Stimulated activated CD4-positive, alpha-beta T cell treated with anti-CD3 and anti-CD28 coated beads, Interleukin-1b, Interleukin-23, amount 100 ng/mL, for 48 hours (primary cell): ENCODE measurements at regions not wholly inside any gene's neighbourhood (a gene's known extent, or its start where the extent isn't known, plus 50 kb on each side); places are given as distances from the start of the nearest gene placed in this dataset.

Experiments
- DNase-seq: peaks from one replicate; pipeline ENCODE4 v3.0.0-alpha.2; 2020

- no peak for DNase-seq
Measured at GRCh38 chr18:51658436-51658835, 461.0 kb upstream of the MEX3C start.

DNA sequence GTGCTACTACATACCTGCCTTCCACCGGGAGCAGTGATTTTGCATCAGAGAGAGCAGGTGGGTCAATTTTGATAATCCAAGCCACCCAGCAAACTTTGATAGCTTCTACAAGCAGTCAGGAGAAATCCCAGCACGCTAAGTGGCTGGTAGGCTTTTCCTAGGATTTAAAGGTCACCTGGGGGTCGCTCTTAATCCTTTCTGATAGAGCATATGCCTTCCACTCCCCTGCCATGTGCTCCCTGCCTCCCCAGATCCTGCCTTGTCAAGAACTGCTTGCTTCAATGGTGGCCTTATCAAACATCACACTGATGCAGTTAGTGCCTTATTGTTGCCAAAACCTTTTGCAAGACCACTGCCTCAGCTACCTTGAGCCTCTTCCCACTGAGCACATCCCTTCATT is 462.3 kb upstream of the MEX3C start:
- no peak for DNase-seq

DNA sequence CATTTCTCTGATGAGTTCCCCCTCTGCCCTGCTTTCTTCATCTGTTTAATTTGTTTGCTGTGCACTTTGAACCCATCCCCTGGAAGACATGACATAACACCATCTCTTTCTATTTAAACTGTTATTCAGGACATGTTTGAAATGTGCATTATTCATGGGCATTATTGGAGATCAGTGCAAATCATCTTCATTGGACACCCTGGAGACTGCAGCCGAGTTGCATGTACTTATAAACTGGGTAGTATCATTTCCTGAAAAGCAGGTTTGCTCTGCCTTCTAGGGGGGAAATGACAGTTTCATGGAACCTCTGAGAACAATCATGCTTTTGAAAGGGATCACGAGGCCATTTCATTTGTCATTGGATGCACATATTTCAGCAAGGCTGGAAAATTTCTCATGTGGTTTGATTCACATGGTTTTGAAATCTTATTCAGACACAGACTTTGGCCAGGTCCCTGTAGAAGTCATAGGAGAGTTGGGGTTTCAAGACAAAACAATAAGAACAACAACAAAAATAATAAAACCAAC is 462.8 kb upstream of the MEX3C start:
- DNase-seq: no peak

- DNase-seq: no peak
Measured at GRCh38 chr18:51664236-51664635, 466.8 kb upstream of the MEX3C start.

DNA sequence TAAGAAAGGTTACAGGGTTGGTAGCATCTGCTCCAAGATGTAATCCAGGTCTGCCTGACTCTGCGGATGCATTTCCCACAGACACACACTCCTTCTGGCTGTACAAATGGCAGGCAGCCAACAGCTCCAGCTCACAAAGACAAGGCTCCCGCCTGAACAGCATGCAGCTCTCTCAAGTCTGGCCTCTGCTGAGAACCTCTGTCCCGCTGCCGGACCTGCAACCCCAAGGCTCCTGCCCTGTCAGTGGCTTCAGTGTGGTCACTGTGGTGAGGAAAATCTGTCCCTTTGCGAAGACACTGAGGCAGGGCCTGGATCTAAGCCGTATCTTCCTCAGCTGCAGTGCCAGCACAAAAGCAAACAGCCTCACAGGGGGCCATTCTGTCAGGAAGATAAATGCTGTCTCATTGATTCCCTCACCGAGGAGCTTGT is 469.3 kb upstream of the MEX3C start:
- DNase-seq: no peak

- peak; percentile 52 for DNase-seq
Measured at GRCh38 chr18:51668101-51668500, 470.6 kb upstream of the MEX3C start.

DNA sequence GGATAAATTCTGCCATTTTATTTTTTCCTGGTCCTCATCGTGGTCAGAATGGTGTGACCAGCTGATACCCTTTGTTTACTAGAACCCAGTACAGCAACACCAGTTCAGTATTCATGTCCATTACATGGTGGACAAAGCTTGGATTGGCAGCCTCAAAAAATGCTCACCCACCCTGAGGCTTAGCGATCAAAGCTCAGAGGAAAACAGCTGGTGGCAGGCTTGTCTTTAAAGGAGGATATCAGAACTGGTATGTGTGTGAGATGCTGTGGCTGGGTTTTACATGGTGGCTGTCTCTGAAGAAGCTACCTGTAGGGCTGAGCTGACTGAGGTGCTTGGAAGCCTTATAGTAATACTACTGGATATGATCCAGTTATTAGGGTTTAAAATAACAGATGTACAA is 471.1 kb upstream of the MEX3C start:
- DNase-seq: no peak

DNA sequence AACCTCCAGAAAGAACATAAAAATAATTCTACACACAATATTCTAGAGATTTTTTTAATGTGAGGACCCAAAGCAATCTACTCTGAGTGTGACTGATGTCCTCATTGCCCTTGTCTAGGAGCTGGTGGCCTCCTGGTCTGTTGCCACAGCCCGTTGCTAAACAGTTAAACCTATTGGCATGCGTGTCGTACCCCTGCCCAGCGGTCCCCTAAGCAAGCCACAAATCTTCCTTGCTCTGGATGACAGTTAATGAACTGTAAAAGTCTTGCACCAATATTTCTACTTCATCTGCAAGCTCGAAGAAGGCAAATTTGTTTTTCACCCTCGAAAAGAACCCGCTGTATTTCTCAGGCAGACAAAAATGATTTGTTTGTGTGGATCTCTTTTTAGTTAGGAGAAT is 489.1 kb upstream of the MEX3C start:
- DNase-seq: no peak

GRCh38 chr18:51687845-51688585 is 490.5 kb upstream of the MEX3C start:
- DNase-seq: no peak

- no peak for DNase-seq
Measured at GRCh38 chr18:51692612-51693011, 495.1 kb upstream of the MEX3C start.

DNA sequence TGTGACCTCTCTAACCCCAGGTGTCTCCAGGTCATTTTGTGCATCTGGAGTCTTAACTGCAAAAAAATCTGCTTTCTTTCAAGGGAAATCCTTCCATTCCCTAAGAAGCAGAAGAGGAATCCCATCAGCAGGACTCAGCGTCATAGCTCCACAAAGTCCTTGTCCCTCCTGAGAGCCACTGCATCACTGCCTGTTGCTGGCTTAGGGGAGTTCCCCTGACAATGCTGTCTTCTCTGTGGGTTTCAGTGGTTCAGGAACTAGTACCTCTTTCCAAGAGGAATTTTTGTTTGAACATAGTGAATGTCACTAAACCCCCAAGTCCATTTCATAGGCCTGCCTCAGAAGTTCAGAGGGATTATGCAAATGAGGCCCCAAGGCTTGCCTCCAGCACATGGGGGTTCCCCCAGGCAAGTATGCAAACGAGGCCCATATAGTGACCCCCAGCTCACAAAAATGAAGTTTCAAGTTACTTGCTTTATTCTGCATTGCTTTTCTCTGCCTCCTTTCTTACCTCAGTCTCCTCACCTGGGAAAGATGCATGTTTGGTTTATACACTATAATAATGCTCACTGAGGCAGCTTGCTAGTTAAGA is 513.9 kb upstream of the MEX3C start:
- DNase-seq: no peak

GRCh38 chr18:51712821-51713220 is 515.3 kb upstream of the MEX3C start:
- DNase-seq: no peak

DNA sequence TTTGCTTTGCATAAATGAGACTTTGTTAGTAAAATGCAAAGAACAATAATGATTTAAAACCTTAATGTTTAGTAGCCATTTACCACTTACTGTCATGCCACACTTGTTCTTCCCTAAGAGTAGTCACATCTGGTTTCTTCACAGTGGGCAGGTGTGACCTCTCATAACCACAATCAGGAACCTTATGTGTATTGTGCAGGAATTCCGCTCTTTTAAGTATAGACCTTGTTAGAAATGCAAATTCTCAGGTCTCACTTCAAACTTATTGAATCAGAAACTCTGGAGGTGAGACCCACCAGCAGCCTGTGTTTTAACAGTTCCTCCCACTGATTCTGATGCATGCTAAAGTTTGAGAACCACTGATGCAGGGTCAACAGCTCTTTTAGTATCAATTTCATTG is 518.8 kb upstream of the MEX3C start:
- no peak for DNase-seq

- no peak for DNase-seq
Measured at GRCh38 chr18:51721388-51721787, 523.9 kb upstream of the MEX3C start.

DNA sequence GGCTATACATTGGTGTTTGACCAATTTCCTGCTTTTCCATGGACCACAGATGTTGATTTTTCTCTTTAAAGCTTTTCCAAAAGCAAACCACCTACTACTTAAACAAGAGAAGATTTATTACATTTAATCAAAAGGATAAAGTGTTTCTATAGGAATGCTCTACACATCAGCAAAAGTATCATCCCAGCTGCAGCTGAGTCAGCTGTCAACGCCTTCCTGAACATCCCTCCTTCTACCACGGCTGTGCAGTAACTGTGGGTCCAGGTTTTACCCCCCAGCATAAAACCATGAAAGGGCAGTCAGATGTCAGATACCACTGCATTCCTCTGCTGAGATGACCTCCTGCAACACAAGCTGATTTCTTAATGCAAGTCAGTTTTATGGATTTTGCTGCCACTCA is 524.5 kb upstream of the MEX3C start:
- no peak for DNase-seq

DNA sequence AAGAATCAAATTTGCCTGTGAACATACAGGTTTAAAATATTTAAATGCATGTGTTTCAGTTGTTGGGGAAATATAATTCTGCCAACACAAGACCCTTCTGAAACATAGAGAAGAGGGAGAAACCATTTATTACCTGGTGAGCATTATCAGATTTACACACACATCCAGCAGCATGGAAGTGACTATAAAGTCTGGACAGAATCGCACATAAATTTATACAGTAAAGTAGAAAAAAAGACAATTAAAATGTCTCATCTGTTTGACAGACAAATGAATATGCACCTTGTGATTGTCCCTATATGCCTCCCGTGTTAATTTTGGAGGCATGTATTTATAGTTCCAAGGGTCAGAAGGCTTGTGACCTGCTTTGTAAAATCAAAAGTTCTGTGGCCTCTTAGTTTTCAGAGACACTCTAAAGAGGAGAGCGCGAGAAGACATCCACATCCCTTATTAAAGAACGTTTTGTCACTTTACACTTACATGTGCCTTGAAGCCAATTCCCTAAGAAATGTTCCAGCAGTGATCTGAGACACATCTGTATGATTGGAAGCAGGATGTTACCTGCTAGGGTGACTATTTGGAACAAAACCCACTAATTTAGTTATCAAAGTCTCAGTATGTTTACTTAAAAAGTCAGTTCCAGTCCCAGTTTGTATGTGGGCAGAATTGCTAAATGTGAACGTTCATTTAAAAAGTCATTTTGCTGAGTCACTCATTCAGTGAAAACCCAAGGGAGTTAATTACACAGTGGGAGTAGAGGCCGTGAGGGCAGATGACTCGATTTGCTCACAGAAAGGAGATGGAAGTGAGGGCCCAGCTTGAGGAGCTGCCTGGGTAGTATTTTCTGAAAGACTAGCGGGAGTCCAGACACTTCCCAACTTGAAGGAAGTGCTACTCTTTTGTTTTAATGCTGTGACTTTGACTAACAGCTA is 527.6 kb upstream of the MEX3C start:
- DNase-seq: no peak

DNA sequence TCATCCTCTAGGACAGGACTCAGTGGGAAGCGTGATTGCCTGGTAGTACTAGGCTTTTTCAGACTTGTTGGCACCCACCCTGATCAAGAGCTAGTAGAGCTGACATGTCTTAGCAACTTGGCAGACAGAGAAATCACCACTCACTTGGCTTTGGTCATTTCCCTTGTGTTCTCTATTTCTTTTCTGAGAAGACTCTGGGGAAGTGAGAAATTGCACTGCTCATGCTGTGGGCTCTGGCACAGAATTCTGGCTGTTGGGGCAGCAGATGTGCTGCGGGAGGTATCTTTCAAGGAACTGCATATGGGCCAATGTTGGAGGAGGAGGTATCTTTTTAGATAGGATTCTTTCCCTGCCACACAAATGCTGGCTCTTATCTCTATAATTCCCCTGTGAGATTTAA is 529.1 kb upstream of the MEX3C start:
- no peak for DNase-seq

DNA sequence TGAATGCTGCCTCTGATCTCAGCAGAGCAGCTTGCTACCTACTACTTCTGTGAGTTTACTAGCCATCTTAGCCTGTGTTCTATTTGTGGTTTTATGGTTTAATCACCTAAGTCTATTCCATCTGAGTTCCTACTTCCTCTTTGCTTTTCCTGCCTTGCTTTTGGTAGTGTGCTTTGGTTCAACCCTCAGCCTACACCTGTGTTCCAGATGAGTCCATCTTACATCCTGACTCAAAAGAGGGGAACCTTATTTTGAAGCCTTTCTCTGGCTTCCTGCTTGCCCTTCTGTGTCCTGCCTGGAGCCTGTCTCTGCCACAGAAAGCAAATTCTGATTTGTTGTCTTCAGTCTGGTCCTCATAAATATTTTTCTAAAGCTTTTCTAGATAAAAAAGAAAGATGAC is 530.3 kb upstream of the MEX3C start:
- no peak for DNase-seq

DNA sequence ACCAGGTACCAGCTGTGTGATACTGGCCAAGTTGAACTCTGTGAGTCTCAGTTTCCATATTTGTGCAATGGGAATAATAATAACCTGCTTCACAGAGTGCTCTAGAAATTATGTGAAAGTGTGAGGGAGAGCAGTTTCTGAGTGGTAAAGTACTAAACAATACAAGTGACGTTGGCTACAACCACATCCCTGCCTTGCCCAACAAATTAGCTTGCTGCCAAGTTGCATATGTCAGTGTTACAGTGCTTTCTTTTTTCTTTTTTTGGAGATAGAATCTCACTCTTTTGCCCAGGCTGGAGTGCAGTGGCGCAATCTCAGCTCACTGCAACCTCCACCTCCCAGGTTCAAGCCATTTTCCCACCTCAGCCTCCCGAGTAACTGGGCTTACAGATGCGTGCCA is 533.6 kb upstream of the MEX3C start:
- DNase-seq: no peak

- no peak for DNase-seq
Measured at GRCh38 chr18:51734576-51734975, 537.1 kb upstream of the MEX3C start.

GRCh38 chr18:51739044-51739666 is 541.7 kb upstream of the MEX3C start:
- DNase-seq: no peak

DNA sequence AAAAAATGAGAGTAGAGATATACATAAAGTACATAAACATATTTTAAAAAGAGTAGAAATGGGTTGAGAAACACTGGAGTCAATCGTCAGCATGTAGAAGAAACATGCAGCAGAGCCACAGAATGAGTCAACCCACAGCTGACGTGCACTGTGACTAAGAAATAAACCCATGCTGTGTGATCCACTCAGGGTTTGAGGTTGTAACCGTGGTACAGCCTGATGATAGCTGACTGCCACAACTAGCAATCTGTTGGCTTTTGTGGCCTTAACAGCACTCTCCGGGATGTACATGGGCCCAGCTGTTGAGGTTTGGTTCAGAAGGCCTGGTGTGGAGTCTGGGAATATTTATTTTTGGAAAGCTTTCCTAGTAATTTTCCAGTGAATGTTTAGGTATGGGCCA is 554.4 kb upstream of the MEX3C start:
- no peak for DNase-seq
